HepG2 (cell line): ENCODE measurements at regions not wholly inside any gene's neighbourhood (a gene's known extent, or its start where the extent isn't known, plus 50 kb on each side); places are given as distances from the start of the nearest gene placed in this dataset.

Source experiments
- ATAC-seq: fragments of 200-7000 bp; cut with Tn5 transposase; 3 replicates; pipeline ENCODE4 v1.9.1; 2020; ENCODE audit warnings: mild to moderate bottlenecking, moderate library complexity
- BruUV-seq: library from RNA; stranded (reverse); fragments of 400-500 nt; replicated peaks from 2 replicates; lab custom pipeline; 2021; lab: Mats Ljungman, UMichigan
- CTCF ChIA-PET: fragments of 300-600 bp; formaldehyde crosslinking; extraction: SDS; loops from one replicate; lab custom pipeline; 2021; ENCODE audit warnings: low total read pairs, inconsistent platforms, low intra/inter-chr PET ratio; lab: Yijun Ruan, JAX
- POLR2A ChIA-PET: fragments of 350-600 bp; sonication (Branson Sonifier 250); formaldehyde crosslinking; loops from one replicate; lab custom pipeline; 2020; ENCODE audit warnings: antibody characterized with exemption, inconsistent platforms; lab: Yijun Ruan, JAX
- DNase-seq: peaks from one replicate; pipeline ENCODE4 v3.0.0-alpha.2; 2015; ENCODE audit warnings: low spot score
- FAIRE-seq: peaks from 3 replicates; lab custom pipeline; 2011; peaks lifted over from hg19 to GRCh38; lab: Jason Lieb, UNC
- H2AFZ ChIP-seq: one replicate; pipeline ENCODE4 v1.6.1; 2011; ENCODE audit warnings: low read length, inconsistent platforms
- H3K27ac ChIP-seq: fragments of 300-600 bp; 3 replicates; pipeline ENCODE4 v1.8.0; 2011; ENCODE audit warnings: mixed run types, mild to moderate bottlenecking, mixed read lengths, low read length, inconsistent platforms; ENCODE audit not compliant: insufficient read depth; ENCODE audit errors: extremely low read length
- H3K27me3 ChIP-seq, 2 experiments: fragments of 200-600 bp in 1 of 2; 2 replicates in 1 of 2; 3 replicates in 1 of 2; pipeline versions ENCODE4 v1.6.0 to v1.8.0; 2011; ENCODE audit warnings: low read length in 2 of 2, mild to moderate bottlenecking in 2 of 2, moderate library complexity in 2 of 2, inconsistent platforms in 1 of 2; ENCODE audit not compliant: insufficient read depth in 2 of 2, control insufficient read depth in 1 of 2
- H3K36me3 ChIP-seq, 2 experiments: fragments of 200-600 bp in 1 of 2; replicated peaks in 1 of 2; 2 replicates in 1 of 2; 3 replicates in 1 of 2; pipeline versions ENCODE4 v1.5.1 to v1.8.0; 2011; ENCODE audit warnings: low read length in 2 of 2, inconsistent platforms in 1 of 2; ENCODE audit not compliant: insufficient read depth in 2 of 2, control insufficient read depth in 1 of 2
- H3K4me1 ChIP-seq: 2 replicates; pipeline ENCODE4 v1.5.1; 2012; ENCODE audit warnings: low read length, inconsistent platforms; ENCODE audit not compliant: insufficient read depth
- H3K4me2 ChIP-seq: 2 replicates; pipeline ENCODE4 v1.6.0; 2011; ENCODE audit warnings: low read depth, low read length, inconsistent platforms
- H3K4me3 ChIP-seq, 3 experiments: fragments of 200-600 bp in 1 of 3; sonication (generic), shearing (Covaris generic) in 1 of 3; replicated peaks in 1 of 3; 2 replicates each; pipeline ENCODE4 v1.5.1; 2011 to 2016; ENCODE audit warnings: low read length in 3 of 3, inconsistent platforms in 2 of 3, low read depth in 2 of 3, mild to moderate bottlenecking in 2 of 3, control low read depth in 1 of 3, mixed read lengths in 1 of 3; ENCODE audit not compliant: insufficient read depth in 1 of 3
- H3K79me2 ChIP-seq: one replicate; pipeline ENCODE4 v1.6.1; 2011; ENCODE audit warnings: low read length, inconsistent platforms; ENCODE audit not compliant: insufficient read depth
- H3K9ac ChIP-seq: 2 replicates; pipeline ENCODE4 v1.6.0; 2011; ENCODE audit warnings: mild to moderate bottlenecking, low read depth, low read length, inconsistent platforms; ENCODE audit not compliant: insufficient read depth
- H3K9me3 ChIP-seq: 2 replicates; pipeline ENCODE4 v1.5.1; 2012; ENCODE audit warnings: mild to moderate bottlenecking, low read length
- H4K20me1 ChIP-seq: 2 replicates; pipeline ENCODE4 v1.6.0; 2011; ENCODE audit warnings: inconsistent platforms, mild to moderate bottlenecking, low read length, moderate library complexity; ENCODE audit not compliant: insufficient read depth
- CCDC6 ChIP-seq: sonication (generic); formaldehyde crosslinking; IDR thresholded peaks from 2 replicates; pipeline ENCODE4 v1.8.1; 2022; ENCODE audit warnings: mild to moderate bottlenecking, missing genetic modification reagents, moderate library complexity
- GATA4 ChIP-seq: sonication (generic); IDR thresholded peaks from 2 replicates; pipeline ENCODE4 v1.6.1; 2016; ENCODE audit warnings: antibody characterized with exemption, low read depth, borderline replicate concordance
- KDM2A ChIP-seq: sonication (generic); formaldehyde crosslinking; IDR thresholded peaks from 2 replicates; pipeline ENCODE4 v1.4.0; 2020; ENCODE audit warnings: low read depth, missing genetic modification reagents, borderline replicate concordance
- KLF13 ChIP-seq: sonication (generic); formaldehyde crosslinking; IDR thresholded peaks from 2 replicates; pipeline ENCODE4 v1.4.0; 2020; ENCODE audit warnings: mild to moderate bottlenecking, missing genetic modification reagents
- NR2F2 ChIP-seq: IDR thresholded peaks from 2 replicates; pipeline ENCODE4 v1.6.1; 2012; ENCODE audit warnings: low read depth, inconsistent platforms, borderline replicate concordance
- ONECUT2 ChIP-seq: sonication (generic); formaldehyde crosslinking; IDR thresholded peaks from 2 replicates; pipeline ENCODE4 v1.4.0; 2020; ENCODE audit warnings: missing genetic modification reagents
- PAWR ChIP-seq: sonication (generic); formaldehyde crosslinking; IDR thresholded peaks from 2 replicates; pipeline ENCODE4 v1.4.0; 2020; ENCODE audit warnings: missing genetic modification reagents, mild to moderate bottlenecking, borderline replicate concordance
- PCBP2 ChIP-seq: fragments of 200-400 bp; formaldehyde crosslinking; optimal IDR thresholded peaks from 2 replicates; pipeline ENCODE3; 2018; ENCODE audit warnings: low read length, low read depth; ENCODE audit not compliant: poor library complexity, severe bottlenecking
- RXRA ChIP-seq: sonication (generic); formaldehyde crosslinking; IDR thresholded peaks from 2 replicates; pipeline ENCODE4 v1.5.1; 2020; ENCODE audit warnings: missing genetic modification reagents
- SIN3A ChIP-seq: IDR thresholded peaks from 2 replicates; pipeline ENCODE4 v1.6.1; 2011; ENCODE audit warnings: low read depth, mild to moderate bottlenecking, control low read depth, low read length, borderline replicate concordance
- WGBS: methylation state at CpG from one replicate; pipeline ENCODE4 v1.1.6; 2017; ENCODE audit warnings: low lambda C conversion rate; 5-methylcytosine and 5-hydroxymethylcytosine counted together
- in situ Hi-C: cut with HindIII; loops from 2 replicates; pipeline ENCODE4 v1.10.0; 2017; ENCODE audit warnings: low pct_unique_long_range_greater_than_20kb; ENCODE audit not compliant: extremely low pct_ligation_motif_present
- intact Hi-C: fragments of 100-400 bp; cut with micrococcal nuclease; formaldehyde crosslinking; loops from one replicate; pipeline ENCODE4 v1.10.0; 2022; ENCODE audit not compliant: unreplicated experiment
- TF ChIP-seq, protein P1 (sequence below): sonication (generic); formaldehyde crosslinking; IDR thresholded peaks from 2 replicates; pipeline ENCODE4 v1.4.0; 2020; ENCODE audit warnings: missing genetic modification reagents, mild to moderate bottlenecking, borderline replicate concordance
- TF ChIP-seq, protein P2 (sequence below): sonication (generic); formaldehyde crosslinking; IDR thresholded peaks from 2 replicates; pipeline ENCODE4 v1.4.0; 2020; ENCODE audit warnings: mild to moderate bottlenecking, missing genetic modification reagents, borderline replicate concordance
- TF ChIP-seq, protein P3 (sequence below): sonication (generic); formaldehyde crosslinking; IDR thresholded peaks from 2 replicates; pipeline ENCODE4 v1.4.0; 2020; ENCODE audit warnings: missing genetic modification reagents
- TF ChIP-seq, protein P4 (sequence below): sonication (generic); formaldehyde crosslinking; IDR thresholded peaks from 2 replicates; pipeline ENCODE4 v1.5.1; 2020; ENCODE audit warnings: missing genetic modification reagents, mild to moderate bottlenecking, borderline replicate concordance
- TF ChIP-seq, protein P5 (sequence below): IDR thresholded peaks from 2 replicates; pipeline ENCODE4 v1.6.1; 2016

- intact Hi-C loops (no loop called here), in situ Hi-C loops (no loop called here)
- no peak overlapping the region for H3K4me2 ChIP-seq
- WGBS, result 61% methylated on average over 11 of the region's 42 CpGs
- H3K27me3 ChIP-seq, result peaks cover 4 to 48% of the 10 kb centered on the region in 2 experiments; a peak in 4 of 5 replicates
- H3K4me3 ChIP-seq, result no peak overlapping the region
- H3K79me2 ChIP-seq, result no peaks in the 10 kb centered on the region
- FAIRE-seq (no peak), DNase-seq (no peak), ATAC-seq (no peak)
- BruUV-seq, result no TSS peak
- H3K4me1 ChIP-seq, result no peaks in the 10 kb centered on the region
- no peak overlapping the region for H2AFZ ChIP-seq
- no peak overlapping the region for H3K9ac ChIP-seq
- ChIA-PET CTCF (no interaction called here), POLR2A (no interaction called here)
- no peaks in the 10 kb centered on the region for H4K20me1 ChIP-seq
- no peaks in the 10 kb centered on the region for H3K9me3 ChIP-seq
- no peak overlapping the region for H3K27ac ChIP-seq
- no peaks in the 10 kb centered on the region for H3K36me3 ChIP-seq
- TF ChIP-seq, protein P1, sequence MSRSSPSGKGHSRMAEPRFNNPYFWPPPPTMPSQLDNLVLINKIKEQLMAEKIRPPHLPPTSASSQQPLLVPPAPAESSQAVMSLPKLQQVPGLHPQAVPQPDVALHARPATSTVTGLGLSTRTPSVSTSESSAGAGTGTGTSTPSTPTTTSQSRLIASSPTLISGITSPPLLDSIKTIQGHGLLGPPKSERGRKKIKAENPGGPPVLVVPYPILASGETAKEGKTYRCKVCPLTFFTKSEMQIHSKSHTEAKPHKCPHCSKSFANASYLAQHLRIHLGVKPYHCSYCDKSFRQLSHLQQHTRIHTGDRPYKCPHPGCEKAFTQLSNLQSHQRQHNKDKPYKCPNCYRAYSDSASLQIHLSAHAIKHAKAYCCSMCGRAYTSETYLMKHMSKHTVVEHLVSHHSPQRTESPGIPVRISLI, result no peak
- TF ChIP-seq KLF13 (CRISPR knock-in tag) (no peak), PAWR (CRISPR knock-in tag) (no peak), NR2F2 (no peak), PCBP2 (no peak), SIN3A (no peak), KDM2A (CRISPR knock-in tag) (no peak), RXRA (CRISPR knock-in tag) (no peak), GATA4 (no peak), CCDC6 (no peak), ONECUT2 (CRISPR knock-in tag) (no peak)
- TF ChIP-seq, protein P2, sequence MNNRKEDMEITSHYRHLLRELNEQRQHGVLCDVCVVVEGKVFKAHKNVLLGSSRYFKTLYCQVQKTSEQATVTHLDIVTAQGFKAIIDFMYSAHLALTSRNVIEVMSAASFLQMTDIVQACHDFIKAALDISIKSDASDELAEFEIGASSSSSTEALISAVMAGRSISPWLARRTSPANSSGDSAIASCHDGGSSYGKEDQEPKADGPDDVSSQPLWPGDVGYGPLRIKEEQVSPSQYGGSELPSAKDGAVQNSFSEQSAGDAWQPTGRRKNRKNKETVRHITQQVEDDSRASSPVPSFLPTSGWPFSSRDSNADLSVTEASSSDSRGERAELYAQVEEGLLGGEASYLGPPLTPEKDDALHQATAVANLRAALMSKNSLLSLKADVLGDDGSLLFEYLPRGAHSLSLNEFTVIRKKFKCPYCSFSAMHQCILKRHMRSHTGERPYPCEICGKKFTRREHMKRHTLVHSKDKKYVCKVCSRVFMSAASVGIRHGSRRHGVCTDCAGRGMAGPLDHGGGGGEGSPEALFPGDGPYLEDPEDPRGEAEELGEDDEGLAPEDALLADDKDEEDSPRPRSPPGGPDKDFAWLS, result no peak
- TF ChIP-seq, protein P3, sequence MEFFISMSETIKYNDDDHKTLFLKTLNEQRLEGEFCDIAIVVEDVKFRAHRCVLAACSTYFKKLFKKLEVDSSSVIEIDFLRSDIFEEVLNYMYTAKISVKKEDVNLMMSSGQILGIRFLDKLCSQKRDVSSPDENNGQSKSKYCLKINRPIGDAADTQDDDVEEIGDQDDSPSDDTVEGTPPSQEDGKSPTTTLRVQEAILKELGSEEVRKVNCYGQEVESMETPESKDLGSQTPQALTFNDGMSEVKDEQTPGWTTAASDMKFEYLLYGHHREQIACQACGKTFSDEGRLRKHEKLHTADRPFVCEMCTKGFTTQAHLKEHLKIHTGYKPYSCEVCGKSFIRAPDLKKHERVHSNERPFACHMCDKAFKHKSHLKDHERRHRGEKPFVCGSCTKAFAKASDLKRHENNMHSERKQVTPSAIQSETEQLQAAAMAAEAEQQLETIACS, result no peak
- TF ChIP-seq, protein P4, sequence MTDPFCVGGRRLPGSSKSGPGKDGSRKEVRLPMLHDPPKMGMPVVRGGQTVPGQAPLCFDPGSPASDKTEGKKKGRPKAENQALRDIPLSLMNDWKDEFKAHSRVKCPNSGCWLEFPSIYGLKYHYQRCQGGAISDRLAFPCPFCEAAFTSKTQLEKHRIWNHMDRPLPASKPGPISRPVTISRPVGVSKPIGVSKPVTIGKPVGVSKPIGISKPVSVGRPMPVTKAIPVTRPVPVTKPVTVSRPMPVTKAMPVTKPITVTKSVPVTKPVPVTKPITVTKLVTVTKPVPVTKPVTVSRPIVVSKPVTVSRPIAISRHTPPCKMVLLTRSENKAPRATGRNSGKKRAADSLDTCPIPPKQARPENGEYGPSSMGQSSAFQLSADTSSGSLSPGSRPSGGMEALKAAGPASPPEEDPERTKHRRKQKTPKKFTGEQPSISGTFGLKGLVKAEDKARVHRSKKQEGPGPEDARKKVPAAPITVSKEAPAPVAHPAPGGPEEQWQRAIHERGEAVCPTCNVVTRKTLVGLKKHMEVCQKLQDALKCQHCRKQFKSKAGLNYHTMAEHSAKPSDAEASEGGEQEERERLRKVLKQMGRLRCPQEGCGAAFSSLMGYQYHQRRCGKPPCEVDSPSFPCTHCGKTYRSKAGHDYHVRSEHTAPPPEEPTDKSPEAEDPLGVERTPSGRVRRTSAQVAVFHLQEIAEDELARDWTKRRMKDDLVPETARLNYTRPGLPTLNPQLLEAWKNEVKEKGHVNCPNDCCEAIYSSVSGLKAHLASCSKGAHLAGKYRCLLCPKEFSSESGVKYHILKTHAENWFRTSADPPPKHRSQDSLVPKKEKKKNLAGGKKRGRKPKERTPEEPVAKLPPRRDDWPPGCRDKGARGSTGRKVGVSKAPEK, result no peak
- TF ChIP-seq, protein P5, sequence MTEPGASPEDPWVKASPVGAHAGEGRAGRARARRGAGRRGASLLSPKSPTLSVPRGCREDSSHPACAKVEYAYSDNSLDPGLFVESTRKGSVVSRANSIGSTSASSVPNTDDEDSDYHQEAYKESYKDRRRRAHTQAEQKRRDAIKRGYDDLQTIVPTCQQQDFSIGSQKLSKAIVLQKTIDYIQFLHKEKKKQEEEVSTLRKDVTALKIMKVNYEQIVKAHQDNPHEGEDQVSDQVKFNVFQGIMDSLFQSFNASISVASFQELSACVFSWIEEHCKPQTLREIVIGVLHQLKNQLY (CRISPR knock-in tag), result no peak
These were observed 136.0 kb downstream of the FAM53A start for GRCh38 chr4:1547856-1548826.
